HEK293 (cell line): ENCODE measurements at regions not wholly inside any gene's neighbourhood (a gene's known extent, or its start where the extent isn't known, plus 50 kb on each side); places are given as distances from the start of the nearest gene placed in this dataset.
"Not testable (repeated sequence)": the region's sequence is repeated elsewhere in the genome, so short reads cannot be mapped to it uniquely, and the experiment has no call there.

Source experiments
- CTCF ChIA-PET: fragments of 350-600 bp; formaldehyde crosslinking; extraction: SDS; loops from one replicate; lab custom pipeline; 2021; ENCODE audit warnings: antibody characterized with exemption; lab: Yijun Ruan, JAX
- POLR2A ChIA-PET: fragments of 300-600 bp; formaldehyde crosslinking; extraction: SDS; loops from one replicate; lab custom pipeline; 2020; ENCODE audit warnings: antibody characterized with exemption, inconsistent platforms; lab: Yijun Ruan, JAX
- H3K27ac ChIP-seq: fragments of 200-500 bp; sonication (Bioruptor generic); 2 replicates; pipeline ENCODE4 v1.5.1; 2014; ENCODE audit warnings: low read depth, low read length, control low read depth, inconsistent platforms; ENCODE audit errors: extremely low read depth
- H3K36me3 ChIP-seq, 2 experiments: fragments of 200-500 bp in 1 of 2; sonication (Bioruptor generic) in 1 of 2; 1 replicate in 1 of 2; 2 replicates in 1 of 2; pipeline ENCODE4 v1.5.1; 2014 to 2017; ENCODE audit warnings: inconsistent platforms in 2 of 2, low read length in 2 of 2; ENCODE audit not compliant: control insufficient read depth in 2 of 2, insufficient read depth in 1 of 2
- H3K4me1 ChIP-seq: fragments of 200-500 bp; sonication (Bioruptor generic); 2 replicates; pipeline ENCODE4 v1.5.1; 2014; ENCODE audit warnings: mild to moderate bottlenecking, low read length, inconsistent platforms; ENCODE audit not compliant: control insufficient read depth, insufficient read depth
- H3K4me3 ChIP-seq: 2 replicates; pipeline ENCODE4 v1.5.1; 2011; ENCODE audit warnings: low read depth, mild to moderate bottlenecking, control low read depth, low read length, moderate library complexity
- H3K9me3 ChIP-seq: fragments of 200-500 bp; sonication (Bioruptor generic); 2 replicates; pipeline ENCODE4 v1.5.1; 2014; ENCODE audit warnings: low read depth, low read length, inconsistent platforms; ENCODE audit not compliant: control insufficient read depth, insufficient read depth
- KLF7 ChIP-seq: fragments of 450-650 bp; formaldehyde crosslinking; IDR thresholded peaks from 2 replicates; pipeline ENCODE4 v1.5.1; 2016; ENCODE audit warnings: missing biosample characterization, missing genetic modification characterization, borderline replicate concordance
- TCF7L2 ChIP-seq: IDR thresholded peaks from 2 replicates; pipeline ENCODE4 v1.6.1; 2011; ENCODE audit warnings: low read depth, mild to moderate bottlenecking, inconsistent platforms, low read length, moderate library complexity, borderline replicate concordance
- ZBTB8A ChIP-seq: fragments of 450-650 bp; formaldehyde crosslinking; IDR thresholded peaks from 2 replicates; pipeline ENCODE4 v1.5.1; 2016; ENCODE audit warnings: missing biosample characterization, missing genetic modification characterization
- ZEB2 ChIP-seq: fragments of 450-650 bp; formaldehyde crosslinking; IDR thresholded peaks from 2 replicates; pipeline ENCODE4 v1.5.1; 2016; ENCODE audit warnings: missing biosample characterization, missing genetic modification characterization
- ZNF202 ChIP-seq: fragments of 450-650 bp; formaldehyde crosslinking; IDR thresholded peaks from 2 replicates; pipeline ENCODE4 v1.5.1; 2016; ENCODE audit warnings: missing biosample characterization, missing genetic modification characterization, borderline replicate concordance
- ZNF248 ChIP-seq: fragments of 450-650 bp; formaldehyde crosslinking; IDR thresholded peaks from 2 replicates; pipeline ENCODE4 v1.5.1; 2017; ENCODE audit warnings: missing biosample characterization, missing genetic modification characterization
- ZNF302 ChIP-seq: fragments of 450-650 bp; formaldehyde crosslinking; IDR thresholded peaks from 2 replicates; pipeline ENCODE4 v1.5.1; 2016; ENCODE audit warnings: missing biosample characterization, missing genetic modification characterization, low read depth
- ZNF311 ChIP-seq: fragments of 450-650 bp; formaldehyde crosslinking; IDR thresholded peaks from 2 replicates; pipeline ENCODE4 v1.5.1; 2017; ENCODE audit warnings: missing biosample characterization, missing genetic modification characterization, borderline replicate concordance
- ZNF341 ChIP-seq: fragments of 450-650 bp; formaldehyde crosslinking; IDR thresholded peaks from 2 replicates; pipeline ENCODE4; 2016; ENCODE audit warnings: low read depth, missing biosample characterization, missing genetic modification characterization
- ZNF571 ChIP-seq: fragments of 450-650 bp; formaldehyde crosslinking; IDR thresholded peaks from 2 replicates; pipeline ENCODE4 v1.5.0; 2017; ENCODE audit warnings: missing biosample characterization, missing genetic modification characterization
- ZNF600 ChIP-seq: fragments of 450-650 bp; formaldehyde crosslinking; IDR thresholded peaks from 2 replicates; pipeline ENCODE4 v1.5.1; 2016; ENCODE audit warnings: missing biosample characterization, missing genetic modification characterization
- ZNF610 ChIP-seq: fragments of 450-650 bp; formaldehyde crosslinking; IDR thresholded peaks from 2 replicates; pipeline ENCODE4 v1.5.1; 2016; ENCODE audit warnings: missing biosample characterization, missing genetic modification characterization, borderline replicate concordance
- ZNF701 ChIP-seq: fragments of 450-650 bp; formaldehyde crosslinking; IDR thresholded peaks from 2 replicates; pipeline ENCODE4 v1.5.1; 2016; ENCODE audit warnings: missing biosample characterization, missing genetic modification characterization
- TF ChIP-seq, protein P1 (sequence below): fragments of 450-650 bp; formaldehyde crosslinking; IDR thresholded peaks from 2 replicates; pipeline ENCODE4 v1.5.1; 2016; ENCODE audit warnings: missing biosample characterization, missing genetic modification characterization
- TF ChIP-seq, protein P2 (sequence below): fragments of 450-650 bp; formaldehyde crosslinking; IDR thresholded peaks from 2 replicates; pipeline ENCODE4 v1.5.1; 2016; ENCODE audit warnings: missing biosample characterization, missing genetic modification characterization
- TF ChIP-seq, protein P3 (sequence below): fragments of 450-650 bp; IDR thresholded peaks from 2 replicates; pipeline ENCODE4 v1.5.1; 2018; ENCODE audit warnings: missing biosample characterization, mild to moderate bottlenecking, missing genetic modification characterization
- TF ChIP-seq, protein P4 (sequence below): fragments of 450-650 bp; formaldehyde crosslinking; IDR thresholded peaks from 2 replicates; pipeline ENCODE4 v1.5.1; 2017; ENCODE audit warnings: missing biosample characterization, missing genetic modification characterization
- TF ChIP-seq, protein P5 (sequence below): fragments of 450-650 bp; formaldehyde crosslinking; IDR thresholded peaks from 2 replicates; pipeline ENCODE4 v1.5.1; 2016; ENCODE audit warnings: missing biosample characterization, missing genetic modification characterization
- TF ChIP-seq, protein P6 (sequence below): fragments of 450-650 bp; formaldehyde crosslinking; IDR thresholded peaks from 2 replicates; pipeline ENCODE4 v1.5.0; 2017; ENCODE audit warnings: missing biosample characterization, missing genetic modification characterization, borderline replicate concordance

DNA sequence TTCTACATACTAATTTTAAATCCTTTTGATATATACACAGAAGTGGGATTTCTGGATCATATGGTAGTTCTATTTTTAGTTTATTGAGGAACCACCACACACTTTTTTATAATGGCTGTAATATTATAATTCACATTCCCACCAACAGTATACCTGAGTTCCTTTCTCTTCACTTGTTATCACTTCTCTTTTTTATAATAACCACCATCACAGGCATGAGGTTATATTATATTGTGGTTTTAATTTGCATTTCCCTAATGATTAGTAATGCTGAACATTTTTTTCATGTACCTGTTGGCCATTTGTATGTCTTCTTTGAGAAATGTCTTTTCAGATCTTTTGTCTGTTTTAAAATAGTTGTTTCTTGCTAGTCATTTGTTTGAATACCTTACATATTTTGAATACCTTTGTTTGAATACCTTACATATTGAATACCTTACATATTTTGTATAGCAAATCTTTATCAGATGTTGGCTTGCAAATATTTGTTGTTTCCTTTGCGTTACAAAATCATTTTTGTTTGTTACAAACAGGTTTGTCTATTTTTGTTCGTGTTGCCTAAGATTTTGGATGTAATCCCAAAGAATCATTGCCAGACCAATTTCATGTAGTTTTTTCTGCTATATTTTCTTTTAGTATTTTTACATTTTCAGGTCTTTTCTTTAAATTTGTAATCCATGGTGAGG, 198.5 kb upstream of the KLF8 start (continued):
- TF ChIP-seq, protein P1, sequence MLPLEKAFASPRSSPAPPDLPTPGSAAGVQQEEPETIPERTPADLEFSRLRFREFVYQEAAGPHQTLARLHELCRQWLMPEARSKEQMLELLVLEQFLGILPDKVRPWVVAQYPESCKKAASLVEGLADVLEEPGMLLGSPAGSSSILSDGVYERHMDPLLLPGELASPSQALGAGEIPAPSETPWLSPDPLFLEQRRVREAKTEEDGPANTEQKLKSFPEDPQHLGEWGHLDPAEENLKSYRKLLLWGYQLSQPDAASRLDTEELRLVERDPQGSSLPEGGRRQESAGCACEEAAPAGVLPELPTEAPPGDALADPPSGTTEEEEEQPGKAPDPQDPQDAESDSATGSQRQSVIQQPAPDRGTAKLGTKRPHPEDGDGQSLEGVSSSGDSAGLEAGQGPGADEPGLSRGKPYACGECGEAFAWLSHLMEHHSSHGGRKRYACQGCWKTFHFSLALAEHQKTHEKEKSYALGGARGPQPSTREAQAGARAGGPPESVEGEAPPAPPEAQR (tag by site-specific recombination): no peak
- TF ChIP-seq, protein P2, sequence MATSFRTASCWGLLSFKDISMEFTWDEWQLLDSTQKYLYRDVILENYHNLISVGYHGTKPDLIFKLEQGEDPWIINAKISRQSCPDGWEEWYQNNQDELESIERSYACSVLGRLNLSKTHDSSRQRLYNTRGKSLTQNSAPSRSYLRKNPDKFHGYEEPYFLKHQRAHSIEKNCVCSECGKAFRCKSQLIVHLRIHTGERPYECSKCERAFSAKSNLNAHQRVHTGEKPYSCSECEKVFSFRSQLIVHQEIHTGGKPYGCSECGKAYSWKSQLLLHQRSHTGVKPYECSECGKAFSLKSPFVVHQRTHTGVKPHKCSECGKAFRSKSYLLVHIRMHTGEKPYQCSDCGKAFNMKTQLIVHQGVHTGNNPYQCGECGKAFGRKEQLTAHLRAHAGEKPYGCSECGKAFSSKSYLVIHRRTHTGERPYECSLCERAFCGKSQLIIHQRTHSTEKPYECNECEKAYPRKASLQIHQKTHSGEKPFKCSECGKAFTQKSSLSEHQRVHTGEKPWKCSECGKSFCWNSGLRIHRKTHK: no peak
- TF ChIP-seq ZBTB8A (tag by site-specific recombination) (no peak), ZNF302 (tag by site-specific recombination) (no peak)
- TF ChIP-seq, protein P3, sequence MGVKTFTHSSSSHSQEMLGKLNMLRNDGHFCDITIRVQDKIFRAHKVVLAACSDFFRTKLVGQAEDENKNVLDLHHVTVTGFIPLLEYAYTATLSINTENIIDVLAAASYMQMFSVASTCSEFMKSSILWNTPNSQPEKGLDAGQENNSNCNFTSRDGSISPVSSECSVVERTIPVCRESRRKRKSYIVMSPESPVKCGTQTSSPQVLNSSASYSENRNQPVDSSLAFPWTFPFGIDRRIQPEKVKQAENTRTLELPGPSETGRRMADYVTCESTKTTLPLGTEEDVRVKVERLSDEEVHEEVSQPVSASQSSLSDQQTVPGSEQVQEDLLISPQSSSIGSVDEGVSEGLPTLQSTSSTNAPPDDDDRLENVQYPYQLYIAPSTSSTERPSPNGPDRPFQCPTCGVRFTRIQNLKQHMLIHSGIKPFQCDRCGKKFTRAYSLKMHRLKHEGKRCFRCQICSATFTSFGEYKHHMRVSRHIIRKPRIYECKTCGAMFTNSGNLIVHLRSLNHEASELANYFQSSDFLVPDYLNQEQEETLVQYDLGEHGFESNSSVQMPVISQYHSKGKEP (tag by site-specific recombination): no peak
- TF ChIP-seq, protein P4, sequence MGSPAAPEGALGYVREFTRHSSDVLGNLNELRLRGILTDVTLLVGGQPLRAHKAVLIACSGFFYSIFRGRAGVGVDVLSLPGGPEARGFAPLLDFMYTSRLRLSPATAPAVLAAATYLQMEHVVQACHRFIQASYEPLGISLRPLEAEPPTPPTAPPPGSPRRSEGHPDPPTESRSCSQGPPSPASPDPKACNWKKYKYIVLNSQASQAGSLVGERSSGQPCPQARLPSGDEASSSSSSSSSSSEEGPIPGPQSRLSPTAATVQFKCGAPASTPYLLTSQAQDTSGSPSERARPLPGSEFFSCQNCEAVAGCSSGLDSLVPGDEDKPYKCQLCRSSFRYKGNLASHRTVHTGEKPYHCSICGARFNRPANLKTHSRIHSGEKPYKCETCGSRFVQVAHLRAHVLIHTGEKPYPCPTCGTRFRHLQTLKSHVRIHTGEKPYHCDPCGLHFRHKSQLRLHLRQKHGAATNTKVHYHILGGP (tag by site-specific recombination): no peak
- TF ChIP-seq, protein P5, sequence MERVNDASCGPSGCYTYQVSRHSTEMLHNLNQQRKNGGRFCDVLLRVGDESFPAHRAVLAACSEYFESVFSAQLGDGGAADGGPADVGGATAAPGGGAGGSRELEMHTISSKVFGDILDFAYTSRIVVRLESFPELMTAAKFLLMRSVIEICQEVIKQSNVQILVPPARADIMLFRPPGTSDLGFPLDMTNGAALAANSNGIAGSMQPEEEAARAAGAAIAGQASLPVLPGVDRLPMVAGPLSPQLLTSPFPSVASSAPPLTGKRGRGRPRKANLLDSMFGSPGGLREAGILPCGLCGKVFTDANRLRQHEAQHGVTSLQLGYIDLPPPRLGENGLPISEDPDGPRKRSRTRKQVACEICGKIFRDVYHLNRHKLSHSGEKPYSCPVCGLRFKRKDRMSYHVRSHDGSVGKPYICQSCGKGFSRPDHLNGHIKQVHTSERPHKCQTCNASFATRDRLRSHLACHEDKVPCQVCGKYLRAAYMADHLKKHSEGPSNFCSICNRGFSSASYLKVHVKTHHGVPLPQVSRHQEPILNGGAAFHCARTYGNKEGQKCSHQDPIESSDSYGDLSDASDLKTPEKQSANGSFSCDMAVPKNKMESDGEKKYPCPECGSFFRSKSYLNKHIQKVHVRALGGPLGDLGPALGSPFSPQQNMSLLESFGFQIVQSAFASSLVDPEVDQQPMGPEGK (tag by site-specific recombination): no peak

DNA sequence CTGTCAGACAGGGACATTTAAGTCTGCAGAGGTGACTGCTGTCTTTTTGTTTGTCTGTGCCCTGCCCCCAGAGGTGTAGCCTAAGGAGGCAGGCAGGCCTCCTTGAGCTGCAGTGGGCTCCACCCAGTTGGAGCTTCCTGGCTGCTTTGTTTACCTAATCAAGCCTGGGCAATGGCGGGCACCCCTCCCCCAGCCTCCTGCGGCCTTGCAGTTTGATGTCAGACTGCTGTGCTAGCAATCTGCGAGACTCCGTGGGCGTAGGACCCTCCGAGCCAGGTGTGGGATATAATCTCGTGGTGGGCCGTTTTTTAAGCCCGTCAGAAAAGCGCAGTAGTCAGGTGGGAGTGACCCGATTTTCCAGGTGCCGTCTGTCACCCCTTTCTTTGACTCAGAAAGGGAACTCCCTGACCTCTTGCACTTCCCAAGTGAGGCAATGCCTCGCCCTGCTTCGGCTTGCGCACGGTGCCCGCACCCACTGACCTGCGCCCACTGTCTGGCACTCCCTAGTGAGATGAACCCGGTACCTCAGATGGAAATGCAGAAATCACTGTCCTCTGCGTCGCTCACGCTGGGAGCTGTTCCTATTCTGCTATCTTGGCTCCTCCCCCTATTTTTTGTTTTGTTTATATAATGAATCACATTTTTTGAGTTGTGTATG, 179.4 kb upstream of the KLF8 start:
- CTCF ChIA-PET, H3K4me3 ChIP-seq, H3K4me1 ChIP-seq, POLR2A ChIA-PET, H3K9me3 ChIP-seq, H3K27ac ChIP-seq, H3K36me3 ChIP-seq: not testable (repeated sequence)

DNA sequence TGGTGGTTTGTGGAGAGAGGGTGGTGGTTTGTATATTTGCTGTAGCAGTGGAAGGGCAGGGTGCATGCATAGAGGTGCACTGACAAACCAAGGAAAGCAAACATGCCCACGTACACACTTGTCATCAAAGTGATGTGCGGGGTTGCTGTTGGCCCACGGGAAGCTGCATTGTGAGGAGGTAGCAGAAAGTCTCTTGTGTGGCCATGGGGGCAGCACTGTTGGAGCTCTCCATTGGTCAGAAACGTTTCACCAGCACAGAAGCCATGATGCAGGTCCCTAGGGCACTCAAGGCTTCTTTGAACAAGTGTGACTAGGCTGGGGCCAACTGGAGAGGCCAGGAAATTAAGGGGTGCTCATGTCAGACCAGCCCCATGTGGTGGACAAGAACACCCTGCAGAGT, 174.8 kb upstream of the KLF8 start:
- no peaks in the 10 kb centered on the region; the same call in 1 of the 2 replicates for H3K9me3 ChIP-seq
- no peak overlapping the region for H3K27ac ChIP-seq
- no peak overlapping the region for H3K4me3 ChIP-seq
- H3K4me1 ChIP-seq: no peaks in the 10 kb centered on the region
- no peaks in the 10 kb centered on the region for H3K36me3 ChIP-seq
- ChIA-PET POLR2A (no interaction called here), CTCF (no interaction called here)
- no peak for TF ChIP-seq ZNF202 (tag by site-specific recombination)
- TF ChIP-seq KLF7: no peak
- no peak for TF ChIP-seq ZNF341 (tag by site-specific recombination)
- TF ChIP-seq, protein P6, sequence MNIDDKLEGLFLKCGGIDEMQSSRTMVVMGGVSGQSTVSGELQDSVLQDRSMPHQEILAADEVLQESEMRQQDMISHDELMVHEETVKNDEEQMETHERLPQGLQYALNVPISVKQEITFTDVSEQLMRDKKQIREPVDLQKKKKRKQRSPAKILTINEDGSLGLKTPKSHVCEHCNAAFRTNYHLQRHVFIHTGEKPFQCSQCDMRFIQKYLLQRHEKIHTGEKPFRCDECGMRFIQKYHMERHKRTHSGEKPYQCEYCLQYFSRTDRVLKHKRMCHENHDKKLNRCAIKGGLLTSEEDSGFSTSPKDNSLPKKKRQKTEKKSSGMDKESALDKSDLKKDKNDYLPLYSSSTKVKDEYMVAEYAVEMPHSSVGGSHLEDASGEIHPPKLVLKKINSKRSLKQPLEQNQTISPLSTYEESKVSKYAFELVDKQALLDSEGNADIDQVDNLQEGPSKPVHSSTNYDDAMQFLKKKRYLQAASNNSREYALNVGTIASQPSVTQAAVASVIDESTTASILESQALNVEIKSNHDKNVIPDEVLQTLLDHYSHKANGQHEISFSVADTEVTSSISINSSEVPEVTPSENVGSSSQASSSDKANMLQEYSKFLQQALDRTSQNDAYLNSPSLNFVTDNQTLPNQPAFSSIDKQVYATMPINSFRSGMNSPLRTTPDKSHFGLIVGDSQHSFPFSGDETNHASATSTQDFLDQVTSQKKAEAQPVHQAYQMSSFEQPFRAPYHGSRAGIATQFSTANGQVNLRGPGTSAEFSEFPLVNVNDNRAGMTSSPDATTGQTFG: no peak
- no peak for TF ChIP-seq TCF7L2
- no peak for TF ChIP-seq ZNF311 (tag by site-specific recombination)
- TF ChIP-seq ZNF248: no peak
- no peak for TF ChIP-seq ZEB2 (tag by site-specific recombination)
- TF ChIP-seq ZNF600 (tag by site-specific recombination): no peak
- TF ChIP-seq ZNF571 (tag by site-specific recombination): no peak
- no peak for TF ChIP-seq ZNF610
- TF ChIP-seq ZNF701 (tag by site-specific recombination): no peak
